ENCODE measurements at regions not wholly inside any gene's neighbourhood (a gene's known extent, or its start where the extent isn't known, plus 50 kb on each side); places are given as distances from the start of the nearest gene placed in this dataset.

DNA sequence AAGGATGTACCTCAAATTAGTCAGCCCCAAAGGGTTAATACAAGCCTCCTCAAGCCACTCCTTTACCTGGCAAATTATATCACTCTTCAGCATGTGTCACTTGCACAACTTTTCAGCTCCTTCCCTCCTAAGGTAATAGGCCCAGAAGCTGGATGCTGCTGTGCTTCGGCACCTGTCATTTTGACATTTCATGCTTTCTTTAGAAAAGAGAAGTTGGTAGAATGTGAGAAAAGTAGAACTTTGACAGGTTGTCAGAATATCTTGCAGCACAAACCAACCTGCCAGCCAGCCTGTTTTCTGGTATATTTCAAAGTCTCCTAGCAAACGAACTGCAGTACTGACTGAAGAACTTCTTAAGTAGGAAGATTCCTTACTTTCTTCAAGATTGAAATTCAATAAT is 2136.9 kb downstream of the MAT2B start:
- no peak for DNase-seq (ENCODE audit: low read depth)
- no peak overlapping the region for H3K4me3 ChIP-seq (ENCODE audit: low read length)
- TF ChIP-seq CTCF (IDR thresholded peaks at IDR 0.05; ENCODE audit: insufficient read depth, low read depth, low read length, missing control alignments), result no peak

DNA sequence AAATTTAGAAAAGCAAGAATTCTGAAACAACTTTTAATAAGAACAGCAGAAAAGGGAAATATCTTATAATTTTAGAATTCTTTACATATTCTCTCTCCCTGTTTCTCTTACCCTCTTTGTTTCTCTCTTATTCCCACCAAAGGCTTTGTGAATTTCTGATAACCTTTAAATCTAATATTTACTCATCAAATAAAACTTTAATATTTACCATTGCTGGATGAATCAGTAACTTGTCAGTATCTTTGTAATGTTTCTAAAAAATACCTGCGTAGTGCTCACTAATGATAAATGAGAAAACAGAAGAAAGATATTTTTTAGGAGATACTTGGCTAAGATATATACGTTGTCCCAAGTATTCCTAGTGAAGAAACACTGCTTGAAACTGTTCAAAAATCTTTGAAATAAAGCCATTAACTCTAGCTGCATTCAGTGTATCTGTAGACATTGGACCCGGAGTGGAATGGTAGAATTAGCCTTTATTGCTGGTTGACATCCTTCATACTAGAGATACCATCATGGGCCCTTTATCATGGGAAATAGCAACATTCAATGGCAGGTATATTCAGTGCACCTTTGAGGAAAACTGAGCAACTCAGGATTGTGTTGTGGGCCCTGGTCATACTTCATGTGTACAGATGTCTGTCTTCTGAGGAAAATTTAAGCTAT is 2160.4 kb downstream of the MAT2B start:
- TF ChIP-seq CTCF (IDR thresholded peaks at IDR 0.05; ENCODE audit: insufficient read depth, low read depth, low read length, missing control alignments), result no peak

GRCh38 chr5:165673499-165673898 is 2168.1 kb downstream of the MAT2B start:
- no peak for TF ChIP-seq CTCF (IDR thresholded peaks at IDR 0.05; ENCODE audit: insufficient read depth, low read depth, low read length, missing control alignments)
- no peak for DNase-seq (ENCODE audit: low read depth)

More for the DNA sequence above, 2160.4 kb downstream of the MAT2B start:
- no peak overlapping the region for H3K4me3 ChIP-seq (ENCODE audit: low read length)
- DNase-seq (ENCODE audit: low read depth), result no peak

GRCh38 chr5:165695796-165696195 is 2190.4 kb downstream of the MAT2B start:
- no peak overlapping the region for H3K4me3 ChIP-seq (ENCODE audit: low read length)
- no peak for TF ChIP-seq CTCF (IDR thresholded peaks at IDR 0.05; ENCODE audit: insufficient read depth, low read depth, low read length, missing control alignments)
- no peak for DNase-seq (ENCODE audit: low read depth)

More at GRCh38 chr5:165673499-165673898, 2168.1 kb downstream of the MAT2B start:
- H3K4me3 ChIP-seq (ENCODE audit: low read length), result no peak overlapping the region

DNA sequence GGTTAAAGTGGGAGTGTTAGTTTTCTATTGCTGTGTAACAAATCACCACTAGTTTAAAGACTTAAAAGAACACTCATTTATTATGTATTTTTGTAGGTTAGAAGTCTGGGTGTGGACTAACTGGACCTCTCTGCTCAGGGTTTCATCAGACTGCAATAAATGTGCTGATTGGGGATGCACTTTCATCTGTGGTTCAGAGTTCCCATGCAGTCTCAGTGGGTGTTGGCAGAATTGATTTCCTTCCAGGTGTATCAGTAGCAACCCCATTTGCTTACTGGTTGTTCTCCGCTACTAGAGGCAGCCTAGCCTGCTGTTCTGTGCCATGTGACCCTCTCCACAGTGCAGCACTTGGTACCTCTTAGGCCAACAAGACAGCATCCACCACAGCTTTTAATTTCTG is 2200.5 kb downstream of the MAT2B start:
- no peak for DNase-seq (ENCODE audit: low read depth)
- no peak overlapping the region for H3K4me3 ChIP-seq (ENCODE audit: low read length)
- no peak for TF ChIP-seq CTCF (IDR thresholded peaks at IDR 0.05; ENCODE audit: insufficient read depth, low read depth, low read length, missing control alignments)

- TF ChIP-seq CTCF (IDR thresholded peaks at IDR 0.05; ENCODE audit: insufficient read depth, low read depth, low read length, missing control alignments), result no peak
- no peak for DNase-seq (ENCODE audit: low read depth)
- H3K4me3 ChIP-seq (ENCODE audit: low read length), result no peak overlapping the region
Measured at GRCh38 chr5:165712011-165712410, 2206.6 kb downstream of the MAT2B start.

- H3K4me3 ChIP-seq (ENCODE audit: low read length), result no peak overlapping the region
- no peak for TF ChIP-seq CTCF (IDR thresholded peaks at IDR 0.05; ENCODE audit: insufficient read depth, low read depth, low read length, missing control alignments)
- DNase-seq (ENCODE audit: low read depth), result no peak
Measured at GRCh38 chr5:165714598-165714997, 2209.2 kb downstream of the MAT2B start.
